HepG2 (cell line): ENCODE measurements at regions not wholly inside any gene's neighbourhood (a gene's known extent, or its start where the extent isn't known, plus 50 kb on each side); places are given as distances from the start of the nearest gene placed in this dataset.

Experiments used
- CHD2 ChIP-seq: IDR thresholded peaks from 2 replicates; pipeline ENCODE4 v1.6.1; 2011; ENCODE audit warnings: low read depth, low read length, improper control_type of control experiment
- TCF7L2 ChIP-seq: IDR thresholded peaks from 2 replicates; pipeline ENCODE4 v1.6.1; 2011; ENCODE audit warnings: mild to moderate bottlenecking, low read depth, low read length, moderate library complexity

GRCh38 chr2:12658310-12658945, 58.3 kb upstream of the TRIB2 start:
- TF ChIP-seq TCF7L2 (no peak), CHD2 (no peak)
